IMR-90 (cell line): ENCODE measurements at regions not wholly inside any gene's neighbourhood (a gene's known extent, or its start where the extent isn't known, plus 50 kb on each side); places are given as distances from the start of the nearest gene placed in this dataset.

Source experiments
- BHLHE40 ChIP-seq: fragments of 150-350 bp; IDR thresholded peaks from 2 replicates; pipeline ENCODE4 v1.6.1; 2016; ENCODE audit warnings: mild to moderate bottlenecking, low read depth, low read length
- CEBPB ChIP-seq: IDR thresholded peaks from 2 replicates; pipeline ENCODE4 v1.6.1; 2012; ENCODE audit warnings: low read depth, low read length, improper control_type of control experiment
- MAFK ChIP-seq: IDR thresholded peaks from 2 replicates; pipeline ENCODE4 v1.6.1; 2012; ENCODE audit warnings: low read depth, low read length, improper control_type of control experiment
- POLR2A ChIP-seq: IDR thresholded peaks from 2 replicates; pipeline ENCODE4 v1.6.1; 2012; ENCODE audit warnings: mild to moderate bottlenecking, low read depth, low read length
- RFX5 ChIP-seq: IDR thresholded peaks from 2 replicates; pipeline ENCODE4 v1.8.0; 2012; ENCODE audit warnings: low read depth, mild to moderate bottlenecking, low read length, moderate library complexity
- TF ChIP-seq, protein P1 (sequence below): conservative IDR thresholded peaks from 2 replicates; pipeline ENCODE4 v1.5.1; 2012; ENCODE audit warnings: mild to moderate bottlenecking, low read depth, low read length, improper control_type of control experiment
- TF ChIP-seq, protein P2 (sequence below): fragments of 150-350 bp; IDR thresholded peaks from 2 replicates; pipeline ENCODE4 v1.6.1; 2017; ENCODE audit warnings: mild to moderate bottlenecking, antibody characterized with exemption, low read length, low read depth
- TF ChIP-seq, protein P3 (sequence below): fragments of 150-350 bp; IDR thresholded peaks from 2 replicates; pipeline ENCODE4 v1.6.1; 2016; ENCODE audit warnings: low read depth, mild to moderate bottlenecking, low read length, moderate library complexity, borderline replicate concordance

DNA sequence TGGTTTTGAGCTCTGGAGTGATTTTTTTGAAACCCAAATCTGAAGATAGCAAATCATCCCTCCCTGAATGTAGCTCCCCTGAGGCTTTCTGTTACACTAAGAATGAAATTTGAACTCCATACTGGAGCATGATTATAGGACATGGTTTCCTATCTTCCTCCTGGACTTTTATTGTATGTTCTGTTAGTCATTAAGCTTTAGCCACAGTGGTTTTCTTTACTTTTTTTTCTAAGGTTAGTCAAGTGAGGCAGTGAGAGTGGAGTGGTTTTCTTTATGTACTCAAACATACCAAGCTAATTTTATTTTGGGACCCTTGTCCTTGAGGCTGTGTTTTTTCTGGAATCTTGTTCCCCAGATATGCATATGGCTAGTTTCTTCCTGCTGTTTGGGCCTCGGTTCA is 55.2 kb upstream of the FRMD4B start:
- TF ChIP-seq MAFK (no peak), RFX5 (no peak), BHLHE40 (no peak), CEBPB (no peak), POLR2A (no peak)
- TF ChIP-seq, protein P1, sequence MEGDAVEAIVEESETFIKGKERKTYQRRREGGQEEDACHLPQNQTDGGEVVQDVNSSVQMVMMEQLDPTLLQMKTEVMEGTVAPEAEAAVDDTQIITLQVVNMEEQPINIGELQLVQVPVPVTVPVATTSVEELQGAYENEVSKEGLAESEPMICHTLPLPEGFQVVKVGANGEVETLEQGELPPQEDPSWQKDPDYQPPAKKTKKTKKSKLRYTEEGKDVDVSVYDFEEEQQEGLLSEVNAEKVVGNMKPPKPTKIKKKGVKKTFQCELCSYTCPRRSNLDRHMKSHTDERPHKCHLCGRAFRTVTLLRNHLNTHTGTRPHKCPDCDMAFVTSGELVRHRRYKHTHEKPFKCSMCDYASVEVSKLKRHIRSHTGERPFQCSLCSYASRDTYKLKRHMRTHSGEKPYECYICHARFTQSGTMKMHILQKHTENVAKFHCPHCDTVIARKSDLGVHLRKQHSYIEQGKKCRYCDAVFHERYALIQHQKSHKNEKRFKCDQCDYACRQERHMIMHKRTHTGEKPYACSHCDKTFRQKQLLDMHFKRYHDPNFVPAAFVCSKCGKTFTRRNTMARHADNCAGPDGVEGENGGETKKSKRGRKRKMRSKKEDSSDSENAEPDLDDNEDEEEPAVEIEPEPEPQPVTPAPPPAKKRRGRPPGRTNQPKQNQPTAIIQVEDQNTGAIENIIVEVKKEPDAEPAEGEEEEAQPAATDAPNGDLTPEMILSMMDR = no peak
- TF ChIP-seq, protein P2, sequence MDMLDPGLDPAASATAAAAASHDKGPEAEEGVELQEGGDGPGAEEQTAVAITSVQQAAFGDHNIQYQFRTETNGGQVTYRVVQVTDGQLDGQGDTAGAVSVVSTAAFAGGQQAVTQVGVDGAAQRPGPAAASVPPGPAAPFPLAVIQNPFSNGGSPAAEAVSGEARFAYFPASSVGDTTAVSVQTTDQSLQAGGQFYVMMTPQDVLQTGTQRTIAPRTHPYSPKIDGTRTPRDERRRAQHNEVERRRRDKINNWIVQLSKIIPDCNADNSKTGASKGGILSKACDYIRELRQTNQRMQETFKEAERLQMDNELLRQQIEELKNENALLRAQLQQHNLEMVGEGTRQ = no peak
- TF ChIP-seq, protein P3, sequence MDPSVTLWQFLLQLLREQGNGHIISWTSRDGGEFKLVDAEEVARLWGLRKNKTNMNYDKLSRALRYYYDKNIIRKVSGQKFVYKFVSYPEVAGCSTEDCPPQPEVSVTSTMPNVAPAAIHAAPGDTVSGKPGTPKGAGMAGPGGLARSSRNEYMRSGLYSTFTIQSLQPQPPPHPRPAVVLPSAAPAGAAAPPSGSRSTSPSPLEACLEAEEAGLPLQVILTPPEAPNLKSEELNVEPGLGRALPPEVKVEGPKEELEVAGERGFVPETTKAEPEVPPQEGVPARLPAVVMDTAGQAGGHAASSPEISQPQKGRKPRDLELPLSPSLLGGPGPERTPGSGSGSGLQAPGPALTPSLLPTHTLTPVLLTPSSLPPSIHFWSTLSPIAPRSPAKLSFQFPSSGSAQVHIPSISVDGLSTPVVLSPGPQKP = no peak
